Kidney (tissue), 13 donors: ENCODE measurements at regions not wholly inside any gene's neighbourhood (a gene's known extent, or its start where the extent isn't known, plus 50 kb on each side); places are given as distances from the start of the nearest gene placed in this dataset.

Source experiments
- DNase-seq, 5 donors: peaks; one replicate each; pipeline ENCODE4 v3.0.0-alpha.2; 2013 to 2020
- FAIRE-seq: peaks from 2 replicates; lab custom pipeline; 2012; peaks lifted over from hg19 to GRCh38; lab: Jason Lieb, UNC
- H3K27ac ChIP-seq, 2 donors: one replicate each; pipeline ENCODE4 v1.7.0; 2013; ENCODE audit warnings: low read depth in 2 of 2, low read length in 2 of 2, inconsistent platforms in 1 of 2
- H3K27me3 ChIP-seq: one replicate; pipeline ENCODE4 v1.7.1; 2013; ENCODE audit warnings: low read length, inconsistent platforms; ENCODE audit not compliant: control insufficient read depth, insufficient read depth
- H3K36me3 ChIP-seq, 3 donors: one replicate each; pipeline versions ENCODE4 v1.7.0 to v1.7.1; 2013; ENCODE audit warnings: low read length in 3 of 3, control low read depth in 1 of 3, inconsistent platforms in 1 of 3; ENCODE audit not compliant: insufficient read depth in 3 of 3, control insufficient read depth in 2 of 3
- H3K4me1 ChIP-seq, 3 donors: one replicate each; pipeline versions ENCODE4 v1.7.0 to v1.7.1; 2013; ENCODE audit warnings: low read length in 3 of 3, inconsistent platforms in 1 of 3, low read depth in 1 of 3; ENCODE audit not compliant: control insufficient read depth in 2 of 3, insufficient read depth in 2 of 3
- H3K4me3 ChIP-seq, 3 donors: one replicate each; pipeline versions ENCODE4 v1.7.0 to v1.8.1; 2013; ENCODE audit warnings: low read length in 3 of 3, control low read depth in 1 of 3, inconsistent platforms in 1 of 3
- H3K9ac ChIP-seq, 3 donors: one replicate each; pipeline versions ENCODE4 v1.7.0 to v1.7.1; 2013; ENCODE audit warnings: low read length in 3 of 3, control low read depth in 1 of 3, inconsistent platforms in 1 of 3
- H3K9me3 ChIP-seq, 3 donors: one replicate each; pipeline versions ENCODE4 v1.7.0 to v1.7.1; 2013; ENCODE audit warnings: low read length in 3 of 3, control low read depth in 1 of 3, inconsistent platforms in 1 of 3; ENCODE audit not compliant: control insufficient read depth in 2 of 3, insufficient read depth in 1 of 3
- intact Hi-C: fragments of 100-400 bp; cut with DNase I; formaldehyde crosslinking; loops from one replicate; pipeline ENCODE4 v1.11.1; 2022
- TF ChIP-seq, protein P1 (sequence below): IDR thresholded peaks from 3 replicates; pipeline ENCODE4 v1.5.1; 2012; ENCODE audit warnings: mild to moderate bottlenecking, moderate library complexity, borderline replicate concordance; ENCODE audit not compliant: insufficient read depth; ENCODE audit errors: extremely low read depth
- donor health status: control.
- donor health status: control.
- donor health status: control.
- donor health status: control.
- donor health status: control.
- donor health status: DM: yes; HTN: yes; CAD: no.
- donor health status: Normal renal cell carcinoma (clear cell type).

DNA sequence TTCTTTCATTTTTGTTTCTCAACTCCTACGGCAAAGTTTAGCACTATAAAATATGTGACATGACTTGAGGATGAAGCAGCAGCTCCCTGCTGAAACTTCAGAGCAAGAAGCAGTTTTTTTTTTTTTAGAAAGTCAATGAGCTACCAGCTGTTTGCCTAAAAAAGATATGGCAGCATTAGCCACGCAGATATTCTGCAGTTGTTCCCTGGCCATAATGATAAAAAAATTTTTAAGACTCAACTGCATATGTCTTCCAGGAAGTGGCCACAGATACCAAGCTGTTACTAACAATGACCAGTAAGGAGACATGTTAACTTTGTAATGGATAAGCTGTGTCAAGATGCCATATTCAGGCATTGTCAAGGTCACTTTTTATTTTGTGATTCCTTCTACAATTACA is 319.6 kb upstream of the CDH11 start:
- DNase-seq (no peak), FAIRE-seq (no peak)
- Histone ChIP-seq H3K27ac (no peak overlapping the region), H3K9ac (no peak overlapping the region), H3K9me3 (no peaks in the 10 kb centered on the region), H3K4me3 (no peak overlapping the region), H3K4me1 (no peaks in the 10 kb centered on the region), H3K36me3 (no peaks in the 10 kb centered on the region), H3K27me3 (no peaks in the 10 kb centered on the region)
- intact Hi-C loops: no loop called here
- TF ChIP-seq, protein P1, sequence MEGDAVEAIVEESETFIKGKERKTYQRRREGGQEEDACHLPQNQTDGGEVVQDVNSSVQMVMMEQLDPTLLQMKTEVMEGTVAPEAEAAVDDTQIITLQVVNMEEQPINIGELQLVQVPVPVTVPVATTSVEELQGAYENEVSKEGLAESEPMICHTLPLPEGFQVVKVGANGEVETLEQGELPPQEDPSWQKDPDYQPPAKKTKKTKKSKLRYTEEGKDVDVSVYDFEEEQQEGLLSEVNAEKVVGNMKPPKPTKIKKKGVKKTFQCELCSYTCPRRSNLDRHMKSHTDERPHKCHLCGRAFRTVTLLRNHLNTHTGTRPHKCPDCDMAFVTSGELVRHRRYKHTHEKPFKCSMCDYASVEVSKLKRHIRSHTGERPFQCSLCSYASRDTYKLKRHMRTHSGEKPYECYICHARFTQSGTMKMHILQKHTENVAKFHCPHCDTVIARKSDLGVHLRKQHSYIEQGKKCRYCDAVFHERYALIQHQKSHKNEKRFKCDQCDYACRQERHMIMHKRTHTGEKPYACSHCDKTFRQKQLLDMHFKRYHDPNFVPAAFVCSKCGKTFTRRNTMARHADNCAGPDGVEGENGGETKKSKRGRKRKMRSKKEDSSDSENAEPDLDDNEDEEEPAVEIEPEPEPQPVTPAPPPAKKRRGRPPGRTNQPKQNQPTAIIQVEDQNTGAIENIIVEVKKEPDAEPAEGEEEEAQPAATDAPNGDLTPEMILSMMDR: no peak

DNA sequence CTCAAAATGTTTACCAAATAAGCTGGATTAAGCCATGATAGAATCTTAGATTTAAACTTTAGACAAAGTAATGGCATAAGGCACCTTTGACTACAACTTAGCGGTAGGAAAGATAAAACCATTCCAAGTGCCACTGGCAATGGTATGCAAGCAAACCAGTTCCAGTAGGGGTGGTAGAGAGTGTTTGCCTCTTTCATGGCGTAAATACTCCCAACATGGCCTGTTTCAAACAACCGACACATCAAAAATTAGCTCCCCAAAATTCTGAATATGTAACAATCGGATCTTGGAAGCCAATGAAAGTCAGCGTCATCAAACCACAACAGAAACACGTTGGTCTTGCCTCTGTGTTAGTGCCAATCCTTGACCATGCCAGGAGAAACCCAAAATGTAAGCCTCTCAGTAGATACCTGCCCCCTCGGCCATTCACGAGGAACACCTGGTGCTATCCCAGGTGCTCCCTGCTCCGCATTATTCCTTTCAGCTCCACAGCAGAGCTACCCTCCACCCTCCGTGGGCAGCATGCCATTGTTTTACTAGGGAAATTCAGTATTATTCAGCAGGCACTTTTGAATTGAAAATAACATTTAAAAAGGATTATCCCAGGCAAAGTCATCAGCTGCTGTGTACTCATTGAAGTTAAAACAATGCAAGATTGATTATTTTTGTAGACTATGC is 307.8 kb upstream of the CDH11 start:
- DNase-seq (no peak), FAIRE-seq (no peak)
- no peaks in the 10 kb centered on the region for H3K9me3 ChIP-seq
- TF ChIP-seq, protein P1: no peak
- H3K4me1 ChIP-seq: no peaks in the 10 kb centered on the region
- H3K27me3 ChIP-seq: no peaks in the 10 kb centered on the region
- H3K36me3 ChIP-seq: no peaks in the 10 kb centered on the region
- intact Hi-C loops: no loop called here
- no peak overlapping the region for H3K27ac ChIP-seq
- no peak overlapping the region for H3K9ac ChIP-seq
- no peak overlapping the region for H3K4me3 ChIP-seq

DNA sequence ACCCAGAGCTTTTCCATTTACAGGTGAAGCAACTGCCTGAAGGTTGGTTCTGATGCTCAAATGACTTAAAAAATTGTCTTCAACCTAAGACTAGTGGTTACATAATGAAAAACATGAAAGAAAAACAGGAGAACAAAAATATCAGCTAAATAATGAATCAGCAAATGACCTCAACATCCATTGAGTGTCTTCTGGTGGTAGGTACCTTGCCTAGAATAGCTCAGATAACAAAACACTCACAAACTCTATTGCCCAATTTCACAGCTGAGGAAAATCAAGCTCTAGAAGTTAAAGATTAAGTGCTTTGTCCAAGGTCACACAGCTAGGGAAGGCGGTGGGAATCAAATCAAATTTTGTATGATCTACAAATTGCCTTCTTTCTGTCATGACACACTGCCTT is 304.6 kb upstream of the CDH11 start:
- Histone ChIP-seq H3K9me3 (no peaks in the 10 kb centered on the region), H3K4me1 (no peaks in the 10 kb centered on the region), H3K4me3 (no peak overlapping the region), H3K27ac (no peak overlapping the region), H3K9ac (no peak overlapping the region), H3K36me3 (no peaks in the 10 kb centered on the region), H3K27me3 (no peaks in the 10 kb centered on the region)
- FAIRE-seq (no peak), DNase-seq (no peak)
- TF ChIP-seq, protein P1: no peak
- intact Hi-C loops: no loop called here

DNA sequence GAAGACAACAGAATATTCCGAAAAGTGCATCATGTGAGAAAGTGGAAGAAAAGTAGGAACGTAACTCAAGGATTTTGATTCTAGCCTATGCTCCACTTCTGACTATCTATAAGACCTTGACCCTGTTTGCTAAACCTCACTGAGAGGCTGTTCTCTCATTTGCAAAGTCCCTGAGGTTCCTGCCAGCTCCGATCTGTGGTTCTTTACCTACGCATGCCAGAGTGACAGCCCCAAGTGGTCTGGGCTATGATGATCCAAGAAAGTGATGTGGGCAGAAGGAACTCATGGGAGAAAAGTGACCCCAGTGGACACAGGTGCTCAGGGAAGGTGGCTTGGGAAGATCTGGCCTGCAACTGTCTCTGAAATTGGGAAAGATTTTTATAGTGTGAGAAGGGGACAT is 301.1 kb upstream of the CDH11 start:
- FAIRE-seq: no peak
- Histone ChIP-seq H3K4me1 (no peaks in the 10 kb centered on the region), H3K27me3 (no peaks in the 10 kb centered on the region), H3K9me3 (no peaks in the 10 kb centered on the region), H3K9ac (no peak overlapping the region), H3K27ac (no peak overlapping the region), H3K36me3 (no peaks in the 10 kb centered on the region), H3K4me3 (no peak overlapping the region)
- TF ChIP-seq, protein P1: no peak
- no peak for DNase-seq
- intact Hi-C loops: no loop called here
